Activated CD8-positive, alpha-beta memory T cell treated with anti-CD3 and anti-CD28 coated beads, Interleukin-2, amount 10 ng/mL, durations not matched to agents 7 days and 5 days (primary cell): ENCODE measurements at regions not wholly inside any gene's neighbourhood (a gene's known extent, or its start where the extent isn't known, plus 50 kb on each side); places are given as distances from the start of the nearest gene placed in this dataset.

Experiments used
- ATAC-seq: fragments of 150-1000 bp; cut with Tn5 transposase; one replicate; pipeline ENCODE4 v1.10.0; 2021; ENCODE audit warnings: moderate library complexity
- CTCF ChIA-PET: fragments of 350-600 bp; sonication (Branson Sonifier 250); formaldehyde crosslinking; loops from one replicate; lab custom pipeline; 2021; ENCODE audit warnings: antibody characterized with exemption; lab: Charles Lee
- DNase-seq: peaks from one replicate; pipeline ENCODE4 v3.0.0-alpha.2; 2020
- H3K27ac Mint-ChIP-seq: one replicate; pipeline ENCODE4 v1.8.0; 2021; ENCODE audit warnings: mild to moderate bottlenecking, mixed read lengths
- H3K27me3 Mint-ChIP-seq: one replicate; pipeline ENCODE4 v1.8.0; 2021; ENCODE audit warnings: mixed read lengths
- H3K36me3 Mint-ChIP-seq: one replicate; pipeline ENCODE4 v1.8.0; 2021; ENCODE audit warnings: mild to moderate bottlenecking, mixed read lengths
- H3K4me1 Mint-ChIP-seq: one replicate; pipeline ENCODE4 v1.8.0; 2021; ENCODE audit warnings: mixed read lengths
- H3K4me3 Mint-ChIP-seq: one replicate; pipeline ENCODE4 v1.8.0; 2021; ENCODE audit warnings: mild to moderate bottlenecking, moderate library complexity, mixed read lengths
- H3K9me3 Mint-ChIP-seq: one replicate; pipeline ENCODE4 v1.8.0; 2022; ENCODE audit warnings: low read depth, mixed read lengths

GRCh38 chr3:137360531-137361201 lies 402.9 kb downstream of the IL20RB start:
- ATAC-seq (no peak), DNase-seq (no peak)
- H3K9me3 Mint-ChIP-seq = peaks cover 5% of the 10 kb centered on the region
- no peaks in the 10 kb centered on the region for H3K27me3 Mint-ChIP-seq
- H3K36me3 Mint-ChIP-seq = no peaks in the 10 kb centered on the region
- no peaks in the 10 kb centered on the region for H3K4me1 Mint-ChIP-seq
- H3K27ac Mint-ChIP-seq = no peak overlapping the region
- no peak overlapping the region for H3K4me3 Mint-ChIP-seq
- CTCF ChIA-PET = no interaction called here

GRCh38 chr3:137382005-137382594 lies 382.0 kb upstream of the SOX14 start:
- CTCF ChIA-PET = no interaction called here
- H3K4me1 Mint-ChIP-seq = no peaks in the 10 kb centered on the region
- H3K4me3 Mint-ChIP-seq = no peak overlapping the region
- H3K36me3 Mint-ChIP-seq = no peaks in the 10 kb centered on the region
- H3K27ac Mint-ChIP-seq = no peak overlapping the region
- DNase-seq (no peak), ATAC-seq (no peak)
- no peaks in the 10 kb centered on the region for H3K27me3 Mint-ChIP-seq
- peaks cover 2% of the 10 kb centered on the region for H3K9me3 Mint-ChIP-seq

GRCh38 chr3:137385922-137386321 lies 378.2 kb upstream of the SOX14 start:
- ATAC-seq = no peak
- CTCF ChIA-PET = no interaction called here
- peaks cover 4% of the 10 kb centered on the region for H3K9me3 Mint-ChIP-seq
- no peak overlapping the region for H3K27ac Mint-ChIP-seq
- no peaks in the 10 kb centered on the region for H3K4me1 Mint-ChIP-seq
- no peaks in the 10 kb centered on the region for H3K27me3 Mint-ChIP-seq
- DNase-seq = no peak
- H3K4me3 Mint-ChIP-seq = no peak overlapping the region
- H3K36me3 Mint-ChIP-seq = no peaks in the 10 kb centered on the region

GRCh38 chr3:137409584-137409983 lies 354.5 kb upstream of the SOX14 start:
- no peaks in the 10 kb centered on the region for H3K27me3 Mint-ChIP-seq
- H3K4me1 Mint-ChIP-seq = no peaks in the 10 kb centered on the region
- CTCF ChIA-PET = no interaction called here
- ATAC-seq (no peak), DNase-seq (no peak)
- H3K9me3 Mint-ChIP-seq = peaks cover 3% of the 10 kb centered on the region
- no peak overlapping the region for H3K27ac Mint-ChIP-seq
- no peak overlapping the region for H3K4me3 Mint-ChIP-seq
- H3K36me3 Mint-ChIP-seq = no peaks in the 10 kb centered on the region

GRCh38 chr3:137410028-137410427 lies 354.1 kb upstream of the SOX14 start:
- Mint-ChIP-seq H3K27ac (no peak overlapping the region), H3K36me3 (no peaks in the 10 kb centered on the region), H3K4me1 (no peaks in the 10 kb centered on the region), H3K4me3 (no peak overlapping the region), H3K27me3 (no peaks in the 10 kb centered on the region), H3K9me3 (peaks cover 3% of the 10 kb centered on the region)
- no peak for DNase-seq
- CTCF ChIA-PET = no interaction called here
- no peak for ATAC-seq

- H3K4me3 Mint-ChIP-seq = no peak overlapping the region
- no peaks in the 10 kb centered on the region for H3K27me3 Mint-ChIP-seq
- no peak for ATAC-seq
- H3K9me3 Mint-ChIP-seq = peaks cover 18% of the 10 kb centered on the region
- no peak for DNase-seq
- no peaks in the 10 kb centered on the region for H3K36me3 Mint-ChIP-seq
- H3K27ac Mint-ChIP-seq = no peak overlapping the region
- CTCF ChIA-PET = no interaction called here
- H3K4me1 Mint-ChIP-seq = no peaks in the 10 kb centered on the region
These were observed 343.7 kb upstream of the SOX14 start for GRCh38 chr3:137420198-137420995.

GRCh38 chr3:137438561-137438960 lies 325.6 kb upstream of the SOX14 start:
- Mint-ChIP-seq H3K9me3 (peaks cover 6% of the 10 kb centered on the region), H3K4me1 (no peaks in the 10 kb centered on the region), H3K36me3 (no peaks in the 10 kb centered on the region), H3K27me3 (no peaks in the 10 kb centered on the region), H3K27ac (no peak overlapping the region), H3K4me3 (no peak overlapping the region)
- ATAC-seq (no peak), DNase-seq (no peak)
- CTCF ChIA-PET = no interaction called here

GRCh38 chr3:137460944-137461343 lies 303.2 kb upstream of the SOX14 start:
- no peaks in the 10 kb centered on the region for H3K27me3 Mint-ChIP-seq
- H3K9me3 Mint-ChIP-seq = peaks cover 3% of the 10 kb centered on the region
- CTCF ChIA-PET = no interaction called here
- no peak overlapping the region for H3K4me3 Mint-ChIP-seq
- no peaks in the 10 kb centered on the region for H3K4me1 Mint-ChIP-seq
- no peaks in the 10 kb centered on the region for H3K36me3 Mint-ChIP-seq
- H3K27ac Mint-ChIP-seq = no peak overlapping the region
- no peak for ATAC-seq
- no peak for DNase-seq

GRCh38 chr3:137463131-137463530 lies 301.0 kb upstream of the SOX14 start:
- Mint-ChIP-seq H3K9me3 (peaks cover 7% of the 10 kb centered on the region), H3K4me3 (no peak overlapping the region), H3K4me1 (no peaks in the 10 kb centered on the region), H3K27ac (no peak overlapping the region), H3K27me3 (no peaks in the 10 kb centered on the region), H3K36me3 (no peaks in the 10 kb centered on the region)
- no peak for ATAC-seq
- CTCF ChIA-PET = no interaction called here
- no peak for DNase-seq

- Mint-ChIP-seq H3K36me3 (no peaks in the 10 kb centered on the region), H3K4me3 (no peak overlapping the region), H3K4me1 (no peaks in the 10 kb centered on the region), H3K9me3 (peaks cover 7% of the 10 kb centered on the region), H3K27me3 (no peaks in the 10 kb centered on the region), H3K27ac (no peak overlapping the region)
- DNase-seq (no peak), ATAC-seq (no peak)
- CTCF ChIA-PET = no interaction called here
These were observed 299.8 kb upstream of the SOX14 start for GRCh38 chr3:137464341-137464740.

- ATAC-seq (no peak), DNase-seq (no peak)
- Mint-ChIP-seq H3K9me3 (peaks cover 7% of the 10 kb centered on the region), H3K27ac (no peak overlapping the region), H3K4me3 (no peak overlapping the region), H3K27me3 (no peaks in the 10 kb centered on the region), H3K36me3 (no peaks in the 10 kb centered on the region), H3K4me1 (no peaks in the 10 kb centered on the region)
- CTCF ChIA-PET = no interaction called here
These were observed 295.7 kb upstream of the SOX14 start for GRCh38 chr3:137468446-137468845.

GRCh38 chr3:137469263-137469662 lies 294.9 kb upstream of the SOX14 start:
- H3K36me3 Mint-ChIP-seq = no peaks in the 10 kb centered on the region
- CTCF ChIA-PET = no interaction called here
- H3K27me3 Mint-ChIP-seq = no peaks in the 10 kb centered on the region
- ATAC-seq (no peak), DNase-seq (no peak)
- peaks cover 7% of the 10 kb centered on the region for H3K9me3 Mint-ChIP-seq
- H3K4me1 Mint-ChIP-seq = no peaks in the 10 kb centered on the region
- H3K27ac Mint-ChIP-seq = no peak overlapping the region
- no peak overlapping the region for H3K4me3 Mint-ChIP-seq

- Mint-ChIP-seq H3K4me1 (no peaks in the 10 kb centered on the region), H3K9me3 (peaks cover 7% of the 10 kb centered on the region), H3K4me3 (no peak overlapping the region), H3K27me3 (no peaks in the 10 kb centered on the region), H3K27ac (no peak overlapping the region), H3K36me3 (no peaks in the 10 kb centered on the region)
- DNase-seq = no peak
- ATAC-seq = no peak
- CTCF ChIA-PET = no interaction called here
These were observed 293.0 kb upstream of the SOX14 start for GRCh38 chr3:137471130-137471529.
